ENCODE measurements at regions not wholly inside any gene's neighbourhood (a gene's known extent, or its start where the extent isn't known, plus 50 kb on each side); places are given as distances from the start of the nearest gene placed in this dataset.

GRCh38 chr13:107808389-107808788, 406.9 kb downstream of the LIG4 start:
- no peak for TF ChIP-seq CTCF (conservative IDR thresholded peaks at IDR 0.05; ENCODE audit: low read depth, low read length)
- no peak for DNase-seq (ENCODE audit: low read depth)
- H3K4me3 ChIP-seq (ENCODE audit: low read depth, low read length): no peak overlapping the region

GRCh38 chr13:107807306-107808073, 407.8 kb downstream of the LIG4 start:
- TF ChIP-seq CTCF (conservative IDR thresholded peaks at IDR 0.05; ENCODE audit: low read depth, low read length): no peak
- no peak overlapping the region for H3K4me3 ChIP-seq (ENCODE audit: low read depth, low read length)
- no peak for DNase-seq (ENCODE audit: low read depth)

- DNase-seq (ENCODE audit: low read depth): no peak
- TF ChIP-seq CTCF (conservative IDR thresholded peaks at IDR 0.05; ENCODE audit: low read depth, low read length): no peak
- no peak overlapping the region for H3K4me3 ChIP-seq (ENCODE audit: low read depth, low read length)
These were observed 408.6 kb downstream of the LIG4 start for GRCh38 chr13:107806726-107807125.

- no peak for TF ChIP-seq CTCF (conservative IDR thresholded peaks at IDR 0.05; ENCODE audit: low read depth, low read length)
- no peak for DNase-seq (ENCODE audit: low read depth)
- no peak overlapping the region for H3K4me3 ChIP-seq (ENCODE audit: low read depth, low read length)
These were observed 411.4 kb downstream of the LIG4 start for GRCh38 chr13:107803822-107804495.

- TF ChIP-seq CTCF (conservative IDR thresholded peaks at IDR 0.05; ENCODE audit: low read depth, low read length): no peak
- H3K4me3 ChIP-seq (ENCODE audit: low read depth, low read length): no peak overlapping the region
- DNase-seq (ENCODE audit: low read depth): no peak
These were observed 413.7 kb downstream of the LIG4 start for GRCh38 chr13:107801621-107802020.

- no peak for DNase-seq (ENCODE audit: low read depth)
- H3K4me3 ChIP-seq (ENCODE audit: low read depth, low read length): no peak overlapping the region
- TF ChIP-seq CTCF (conservative IDR thresholded peaks at IDR 0.05; ENCODE audit: low read depth, low read length): no peak
These were observed 416.3 kb downstream of the LIG4 start for GRCh38 chr13:107799001-107799400.
